Breast epithelium (tissue), 3 donors: ENCODE measurements at regions not wholly inside any gene's neighbourhood (a gene's known extent, or its start where the extent isn't known, plus 50 kb on each side); places are given as distances from the start of the nearest gene placed in this dataset.

ENCODE experiments used
- POLR2A ChIP-seq: fragments of 450-650 bp; IDR thresholded peaks from one replicate; pipeline ENCODE4 v1.6.1; 2016; ENCODE audit warnings: antibody characterized with exemption, mild to moderate bottlenecking, moderate library complexity
- POLR2AphosphoS5 ChIP-seq, 3 donors: sonication (generic); formaldehyde crosslinking; IDR thresholded peaks; one replicate each; pipeline ENCODE4 v1.6.1; 2017; ENCODE audit warnings: antibody characterized with exemption in 3 of 3
- TF ChIP-seq, protein P1 (sequence below), 3 donors: fragments of 450-650 bp; IDR thresholded peaks; one replicate each; pipeline ENCODE4 v1.5.1; 2016 to 2017; ENCODE audit warnings: antibody characterized with exemption in 3 of 3, mild to moderate bottlenecking in 3 of 3, moderate library complexity in 3 of 3

DNA sequence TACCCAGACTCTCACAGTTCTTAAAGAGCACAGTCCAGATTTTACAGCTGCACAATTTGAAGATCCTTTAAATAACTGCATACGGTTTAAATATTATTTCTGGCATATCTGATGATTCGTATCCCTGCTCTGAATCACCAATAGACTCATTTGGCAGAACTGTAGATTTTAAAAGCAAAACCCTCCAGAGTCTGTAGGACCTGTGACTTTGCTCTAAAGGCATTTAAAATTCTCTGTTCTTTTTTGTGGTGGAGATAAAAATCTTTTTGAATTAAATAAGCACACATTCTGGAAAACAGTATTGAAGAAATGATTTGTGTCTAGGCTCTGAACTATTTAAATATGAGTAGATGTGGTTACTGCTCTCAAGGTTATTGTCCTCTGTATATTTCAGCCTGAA is 246.2 kb upstream of the PITX2 start:
- TF ChIP-seq POLR2AphosphoS5 (IDR thresholded peaks at IDR 0.05) (no peak), POLR2A (no peak)
- TF ChIP-seq, protein P1, sequence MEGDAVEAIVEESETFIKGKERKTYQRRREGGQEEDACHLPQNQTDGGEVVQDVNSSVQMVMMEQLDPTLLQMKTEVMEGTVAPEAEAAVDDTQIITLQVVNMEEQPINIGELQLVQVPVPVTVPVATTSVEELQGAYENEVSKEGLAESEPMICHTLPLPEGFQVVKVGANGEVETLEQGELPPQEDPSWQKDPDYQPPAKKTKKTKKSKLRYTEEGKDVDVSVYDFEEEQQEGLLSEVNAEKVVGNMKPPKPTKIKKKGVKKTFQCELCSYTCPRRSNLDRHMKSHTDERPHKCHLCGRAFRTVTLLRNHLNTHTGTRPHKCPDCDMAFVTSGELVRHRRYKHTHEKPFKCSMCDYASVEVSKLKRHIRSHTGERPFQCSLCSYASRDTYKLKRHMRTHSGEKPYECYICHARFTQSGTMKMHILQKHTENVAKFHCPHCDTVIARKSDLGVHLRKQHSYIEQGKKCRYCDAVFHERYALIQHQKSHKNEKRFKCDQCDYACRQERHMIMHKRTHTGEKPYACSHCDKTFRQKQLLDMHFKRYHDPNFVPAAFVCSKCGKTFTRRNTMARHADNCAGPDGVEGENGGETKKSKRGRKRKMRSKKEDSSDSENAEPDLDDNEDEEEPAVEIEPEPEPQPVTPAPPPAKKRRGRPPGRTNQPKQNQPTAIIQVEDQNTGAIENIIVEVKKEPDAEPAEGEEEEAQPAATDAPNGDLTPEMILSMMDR (IDR thresholded peaks at IDR 0.05): no peak
